HepG2 (cell line): ENCODE measurements at regions not wholly inside any gene's neighbourhood (a gene's known extent, or its start where the extent isn't known, plus 50 kb on each side); places are given as distances from the start of the nearest gene placed in this dataset.

Source experiments
- ATAC-seq: fragments of 200-7000 bp; cut with Tn5 transposase; 3 replicates; pipeline ENCODE4 v1.9.1; 2020; ENCODE audit warnings: mild to moderate bottlenecking, moderate library complexity
- BruUV-seq: library from RNA; stranded (reverse); fragments of 400-500 nt; replicated peaks from 2 replicates; lab custom pipeline; 2021; lab: Mats Ljungman, UMichigan
- CTCF ChIA-PET: fragments of 300-600 bp; formaldehyde crosslinking; extraction: SDS; loops from one replicate; lab custom pipeline; 2021; ENCODE audit warnings: low total read pairs, inconsistent platforms, low intra/inter-chr PET ratio; lab: Yijun Ruan, JAX
- POLR2A ChIA-PET: fragments of 350-600 bp; sonication (Branson Sonifier 250); formaldehyde crosslinking; loops from one replicate; lab custom pipeline; 2020; ENCODE audit warnings: antibody characterized with exemption, inconsistent platforms; lab: Yijun Ruan, JAX
- DNase-seq: peaks from one replicate; pipeline ENCODE4 v3.0.0-alpha.2; 2015; ENCODE audit warnings: low spot score
- FAIRE-seq: peaks from 3 replicates; lab custom pipeline; 2011; peaks lifted over from hg19 to GRCh38; lab: Jason Lieb, UNC
- H2AFZ ChIP-seq: one replicate; pipeline ENCODE4 v1.6.1; 2011; ENCODE audit warnings: low read length, inconsistent platforms
- H3K27ac ChIP-seq: fragments of 300-600 bp; 3 replicates; pipeline ENCODE4 v1.8.0; 2011; ENCODE audit warnings: mixed run types, mild to moderate bottlenecking, mixed read lengths, low read length, inconsistent platforms; ENCODE audit not compliant: insufficient read depth; ENCODE audit errors: extremely low read length
- H3K27me3 ChIP-seq, 2 experiments: fragments of 200-600 bp in 1 of 2; 2 replicates in 1 of 2; 3 replicates in 1 of 2; pipeline versions ENCODE4 v1.6.0 to v1.8.0; 2011; ENCODE audit warnings: low read length in 2 of 2, mild to moderate bottlenecking in 2 of 2, moderate library complexity in 2 of 2, inconsistent platforms in 1 of 2; ENCODE audit not compliant: insufficient read depth in 2 of 2, control insufficient read depth in 1 of 2
- H3K36me3 ChIP-seq, 2 experiments: fragments of 200-600 bp in 1 of 2; replicated peaks in 1 of 2; 2 replicates in 1 of 2; 3 replicates in 1 of 2; pipeline versions ENCODE4 v1.5.1 to v1.8.0; 2011; ENCODE audit warnings: low read length in 2 of 2, inconsistent platforms in 1 of 2; ENCODE audit not compliant: insufficient read depth in 2 of 2, control insufficient read depth in 1 of 2
- H3K4me1 ChIP-seq: 2 replicates; pipeline ENCODE4 v1.5.1; 2012; ENCODE audit warnings: low read length, inconsistent platforms; ENCODE audit not compliant: insufficient read depth
- H3K4me2 ChIP-seq: 2 replicates; pipeline ENCODE4 v1.6.0; 2011; ENCODE audit warnings: low read depth, low read length, inconsistent platforms
- H3K4me3 ChIP-seq, 3 experiments: fragments of 200-600 bp in 1 of 3; sonication (generic), shearing (Covaris generic) in 1 of 3; replicated peaks in 1 of 3; 2 replicates each; pipeline ENCODE4 v1.5.1; 2011 to 2016; ENCODE audit warnings: low read length in 3 of 3, inconsistent platforms in 2 of 3, low read depth in 2 of 3, mild to moderate bottlenecking in 2 of 3, control low read depth in 1 of 3, mixed read lengths in 1 of 3; ENCODE audit not compliant: insufficient read depth in 1 of 3
- H3K79me2 ChIP-seq: one replicate; pipeline ENCODE4 v1.6.1; 2011; ENCODE audit warnings: low read length, inconsistent platforms; ENCODE audit not compliant: insufficient read depth
- H3K9ac ChIP-seq: 2 replicates; pipeline ENCODE4 v1.6.0; 2011; ENCODE audit warnings: mild to moderate bottlenecking, low read depth, low read length, inconsistent platforms; ENCODE audit not compliant: insufficient read depth
- H3K9me3 ChIP-seq: 2 replicates; pipeline ENCODE4 v1.5.1; 2012; ENCODE audit warnings: mild to moderate bottlenecking, low read length
- H4K20me1 ChIP-seq: 2 replicates; pipeline ENCODE4 v1.6.0; 2011; ENCODE audit warnings: inconsistent platforms, mild to moderate bottlenecking, low read length, moderate library complexity; ENCODE audit not compliant: insufficient read depth
- ATM ChIP-seq: fragments of 450-650 bp; IDR thresholded peaks from 2 replicates; pipeline ENCODE4 v1.7.1; 2017; ENCODE audit warnings: mild to moderate bottlenecking, borderline replicate concordance
- PCBP2 ChIP-seq: fragments of 200-400 bp; formaldehyde crosslinking; optimal IDR thresholded peaks from 2 replicates; pipeline ENCODE3; 2018; ENCODE audit warnings: low read length, low read depth; ENCODE audit not compliant: poor library complexity, severe bottlenecking
- RFX3 ChIP-seq: IDR thresholded peaks from 2 replicates; pipeline ENCODE4 v1.6.1; 2016; ENCODE audit warnings: missing biosample characterization, missing genetic modification reagents
- U2AF1 ChIP-seq: fragments of 200-400 bp; formaldehyde crosslinking; optimal IDR thresholded peaks from 2 replicates; pipeline ENCODE3; 2017; ENCODE audit warnings: mild to moderate bottlenecking, low read depth, low read length
- ZBTB1 ChIP-seq: sonication (generic); formaldehyde crosslinking; IDR thresholded peaks from 2 replicates; pipeline ENCODE4 v1.4.0; 2020; ENCODE audit warnings: missing genetic modification reagents, borderline replicate concordance
- ZNF264 ChIP-seq: sonication (generic); formaldehyde crosslinking; IDR thresholded peaks from 2 replicates; pipeline ENCODE4 v1.4.0; 2020; ENCODE audit warnings: missing genetic modification reagents
- WGBS: methylation state at CpG from one replicate; pipeline ENCODE4 v1.1.6; 2017; ENCODE audit warnings: low lambda C conversion rate; 5-methylcytosine and 5-hydroxymethylcytosine counted together
- in situ Hi-C: cut with HindIII; loops from 2 replicates; pipeline ENCODE4 v1.10.0; 2017; ENCODE audit warnings: low pct_unique_long_range_greater_than_20kb; ENCODE audit not compliant: extremely low pct_ligation_motif_present
- intact Hi-C: fragments of 100-400 bp; cut with micrococcal nuclease; formaldehyde crosslinking; loops from one replicate; pipeline ENCODE4 v1.10.0; 2022; ENCODE audit not compliant: unreplicated experiment
- TF ChIP-seq, protein P1 (sequence below): sonication (generic); formaldehyde crosslinking; IDR thresholded peaks from 2 replicates; pipeline ENCODE4 v1.4.0; 2020; ENCODE audit warnings: missing genetic modification reagents
- TF ChIP-seq, protein P2 (sequence below): sonication (generic); formaldehyde crosslinking; IDR thresholded peaks from 2 replicates; pipeline ENCODE4 v1.5.1; 2020; ENCODE audit warnings: missing genetic modification reagents, mild to moderate bottlenecking, borderline replicate concordance

DNA sequence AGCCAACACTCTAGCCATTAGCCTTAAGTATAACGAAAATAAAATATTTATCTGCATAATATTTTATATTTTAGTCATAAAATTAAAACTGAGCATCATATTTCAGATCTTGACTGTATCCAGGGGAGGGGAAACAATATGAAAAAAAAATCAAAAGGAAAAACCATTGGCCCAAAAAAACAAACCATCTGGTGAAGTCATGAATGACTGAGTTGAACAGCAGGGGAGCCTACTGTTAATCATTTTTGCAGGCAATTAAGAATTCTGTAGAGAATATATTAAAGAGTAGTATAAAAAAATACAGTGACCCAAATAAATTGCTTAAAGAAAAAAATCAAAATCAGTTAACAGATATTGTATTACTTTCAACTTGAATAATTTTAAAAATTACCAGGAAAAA is 224.8 kb downstream of the C12orf50 start:
- peaks cover 16% of the 10 kb centered on the region for H3K9me3 ChIP-seq
- intact Hi-C loops (no loop called here), in situ Hi-C loops (no loop called here)
- FAIRE-seq (no peak), DNase-seq (no peak), ATAC-seq (no peak)
- H3K27me3 ChIP-seq: no peaks in the 10 kb centered on the region
- TF ChIP-seq ZNF264 (CRISPR knock-in tag) (no peak), RFX3 (CRISPR knock-in tag) (no peak), PCBP2 (no peak), ATM (no peak), ZBTB1 (CRISPR knock-in tag) (no peak), U2AF1 (no peak)
- TF ChIP-seq, protein P1, sequence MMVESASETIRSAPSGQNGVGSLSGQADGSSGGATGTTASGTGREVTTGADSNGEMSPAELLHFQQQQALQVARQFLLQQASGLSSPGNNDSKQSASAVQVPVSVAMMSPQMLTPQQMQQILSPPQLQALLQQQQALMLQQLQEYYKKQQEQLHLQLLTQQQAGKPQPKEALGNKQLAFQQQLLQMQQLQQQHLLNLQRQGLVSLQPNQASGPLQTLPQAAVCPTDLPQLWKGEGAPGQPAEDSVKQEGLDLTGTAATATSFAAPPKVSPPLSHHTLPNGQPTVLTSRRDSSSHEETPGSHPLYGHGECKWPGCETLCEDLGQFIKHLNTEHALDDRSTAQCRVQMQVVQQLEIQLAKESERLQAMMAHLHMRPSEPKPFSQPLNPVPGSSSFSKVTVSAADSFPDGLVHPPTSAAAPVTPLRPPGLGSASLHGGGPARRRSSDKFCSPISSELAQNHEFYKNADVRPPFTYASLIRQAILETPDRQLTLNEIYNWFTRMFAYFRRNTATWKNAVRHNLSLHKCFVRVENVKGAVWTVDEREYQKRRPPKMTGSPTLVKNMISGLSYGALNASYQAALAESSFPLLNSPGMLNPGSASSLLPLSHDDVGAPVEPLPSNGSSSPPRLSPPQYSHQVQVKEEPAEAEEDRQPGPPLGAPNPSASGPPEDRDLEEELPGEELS (CRISPR knock-in tag): no peak
- TF ChIP-seq, protein P2, sequence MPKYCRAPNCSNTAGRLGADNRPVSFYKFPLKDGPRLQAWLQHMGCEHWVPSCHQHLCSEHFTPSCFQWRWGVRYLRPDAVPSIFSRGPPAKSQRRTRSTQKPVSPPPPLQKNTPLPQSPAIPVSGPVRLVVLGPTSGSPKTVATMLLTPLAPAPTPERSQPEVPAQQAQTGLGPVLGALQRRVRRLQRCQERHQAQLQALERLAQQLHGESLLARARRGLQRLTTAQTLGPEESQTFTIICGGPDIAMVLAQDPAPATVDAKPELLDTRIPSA (CRISPR knock-in tag): no peak
- H3K9ac ChIP-seq: no peak overlapping the region
- H2AFZ ChIP-seq: no peak overlapping the region
- H3K79me2 ChIP-seq: no peaks in the 10 kb centered on the region
- WGBS: 0% methylated on average over 1 of the region's 1 CpG
- CTCF ChIA-PET: no interaction called here
- no peaks in the 10 kb centered on the region for H3K4me1 ChIP-seq
- H3K36me3 ChIP-seq: no peaks in the 10 kb centered on the region
- no peak overlapping the region for H3K4me3 ChIP-seq
- no peak overlapping the region for H3K4me2 ChIP-seq
- no peak overlapping the region for H3K27ac ChIP-seq
- POLR2A ChIA-PET: no interaction called here
- no peaks in the 10 kb centered on the region for H4K20me1 ChIP-seq
- BruUV-seq: no TSS peak
